ENCODE measurements at regions not wholly inside any gene's neighbourhood (a gene's known extent, or its start where the extent isn't known, plus 50 kb on each side); places are given as distances from the start of the nearest gene placed in this dataset.

- peaks cover 1% of the 10 kb centered on the region; the same call in 1 of the 2 replicates for H3K27me3 ChIP-seq (ENCODE audit: control insufficient read depth, insufficient read depth, low read length)
- in situ Hi-C loops (cut with HindIII; ENCODE audit: low pct_unique_long_range_greater_than_20kb, low sequenced_read_pairs) (no loop called here), intact Hi-C loops (cut with micrococcal nuclease; ENCODE audit: unreplicated experiment) (no loop called here)
- DNase-seq (ENCODE audit: low read depth, low spot score) (no peak), ATAC-seq (no peak)
- no peaks in the 10 kb centered on the region for H3K9me3 ChIP-seq (ENCODE audit: control insufficient read depth, insufficient read depth, low read depth, low read length)
- no TSS peak for BruUV-seq (replicated peaks)
- no peak overlapping the region for H3K27ac ChIP-seq (ENCODE audit: low read length)
- no peaks in the 10 kb centered on the region for H3K4me1 ChIP-seq (ENCODE audit: control insufficient read depth, insufficient read depth, low read length)
- TF ChIP-seq TCF7L2 (IDR thresholded peaks at IDR 0.05; ENCODE audit: low read depth, low read length) = no peak
- TF ChIP-seq REST (IDR thresholded peaks at IDR 0.05; ENCODE audit: insufficient read depth in 1 of 2, low read depth in 2 of 2, low read length in 1 of 2) = no peak
- TF ChIP-seq CTCF (IDR thresholded peaks at IDR 0.05) = no peak
- TF ChIP-seq SIN3A (IDR thresholded peaks at IDR 0.05; ENCODE audit: borderline replicate concordance, insufficient read depth, low read depth, low read length) = no peak
- TF ChIP-seq POLR2AphosphoS5 (IDR thresholded peaks at IDR 0.05; ENCODE audit: low read depth, low read length) = no peak
- ChIA-PET CTCF (no interaction called here), POLR2A (interaction anchor here (0.5 kb wide), 1 partner anchor 10 kb away, joined by 5 read pairs; no protein-coding TSS in a partner anchor)
- no peak overlapping the region for H3K4me3 ChIP-seq (ENCODE audit: low read depth in 2 of 2, low read length in 2 of 2)
- H3K36me3 ChIP-seq (ENCODE audit: control insufficient read depth, insufficient read depth, low read length) = no peaks in the 10 kb centered on the region
These were observed 269.7 kb downstream of the FAM76B start for GRCh38 chr11:95519912-95520311.

- BruUV-seq (replicated peaks) = no TSS peak
- H3K4me1 ChIP-seq (ENCODE audit: control insufficient read depth, insufficient read depth, low read length) = no peaks in the 10 kb centered on the region
These were observed 272.1 kb downstream of the FAM76B start for GRCh38 chr11:95517453-95517852.

More at GRCh38 chr11:95517453-95517852, 272.1 kb downstream of the FAM76B start:
- H3K27me3 ChIP-seq (ENCODE audit: control insufficient read depth, insufficient read depth, low read length) = peaks cover 4% of the 10 kb centered on the region; the same call in 1 of the 2 replicates
- no peaks in the 10 kb centered on the region for H3K36me3 ChIP-seq (ENCODE audit: control insufficient read depth, insufficient read depth, low read length)
- H3K27ac ChIP-seq (ENCODE audit: low read length) = no peak overlapping the region
- H3K9me3 ChIP-seq (ENCODE audit: control insufficient read depth, insufficient read depth, low read depth, low read length) = no peaks in the 10 kb centered on the region
- CTCF ChIA-PET = no interaction called here
- H3K4me3 ChIP-seq (ENCODE audit: low read depth in 2 of 2, low read length in 2 of 2) = no peak overlapping the region
- POLR2A ChIA-PET = no interaction called here
- ATAC-seq = no peak
- no peak for TF ChIP-seq TCF7L2 (IDR thresholded peaks at IDR 0.05; ENCODE audit: low read depth, low read length)
- no peak for TF ChIP-seq REST (IDR thresholded peaks at IDR 0.05; ENCODE audit: insufficient read depth in 1 of 2, low read depth in 2 of 2, low read length in 1 of 2)
- no peak for TF ChIP-seq CTCF (IDR thresholded peaks at IDR 0.05)
- no peak for TF ChIP-seq SIN3A (IDR thresholded peaks at IDR 0.05; ENCODE audit: borderline replicate concordance, insufficient read depth, low read depth, low read length)
- no peak for TF ChIP-seq POLR2AphosphoS5 (IDR thresholded peaks at IDR 0.05; ENCODE audit: low read depth, low read length)
- no peak for DNase-seq (ENCODE audit: low read depth, low spot score)
- intact Hi-C loops (cut with micrococcal nuclease; ENCODE audit: unreplicated experiment) (no loop called here), in situ Hi-C loops (cut with HindIII; ENCODE audit: low pct_unique_long_range_greater_than_20kb, low sequenced_read_pairs) (no loop called here)

Measured in Panc1 (cell line).